Activated CD4-positive, alpha-beta T cell treated with anti-CD3 and anti-CD28 coated beads, Interleukin-2, Interleukin-4, amounts not matched to agents 100 ng/mL and 50 ng/mL, durations not matched to agents 16 hours and 8 hours (primary cell): ENCODE measurements at regions not wholly inside any gene's neighbourhood (a gene's known extent, or its start where the extent isn't known, plus 50 kb on each side); places are given as distances from the start of the nearest gene placed in this dataset.

Source experiments
- DNase-seq: peaks from one replicate; pipeline ENCODE4 v3.0.0-alpha.2; 2020; ENCODE audit warnings: low spot score

DNA sequence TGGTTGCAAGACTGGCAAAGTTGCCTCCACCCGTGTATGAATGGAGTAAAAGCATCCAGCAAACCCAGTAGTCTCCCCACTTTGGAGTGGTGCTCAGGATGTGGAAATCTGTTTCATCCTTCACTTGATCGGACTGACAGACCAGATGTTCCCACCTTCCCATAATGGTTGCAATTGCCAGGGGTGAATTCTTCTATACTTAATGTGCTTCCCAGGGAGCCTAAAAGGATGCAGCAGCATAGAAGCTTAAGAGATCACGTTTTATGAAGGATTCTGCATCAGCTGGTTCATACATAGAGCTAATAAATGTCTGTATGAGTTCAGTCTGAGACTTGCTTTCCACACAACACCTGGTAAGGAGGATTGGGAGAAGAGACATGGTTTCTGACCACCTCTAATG, 198.8 kb upstream of the S1PR3 start:
- DNase-seq, result no peak

DNA sequence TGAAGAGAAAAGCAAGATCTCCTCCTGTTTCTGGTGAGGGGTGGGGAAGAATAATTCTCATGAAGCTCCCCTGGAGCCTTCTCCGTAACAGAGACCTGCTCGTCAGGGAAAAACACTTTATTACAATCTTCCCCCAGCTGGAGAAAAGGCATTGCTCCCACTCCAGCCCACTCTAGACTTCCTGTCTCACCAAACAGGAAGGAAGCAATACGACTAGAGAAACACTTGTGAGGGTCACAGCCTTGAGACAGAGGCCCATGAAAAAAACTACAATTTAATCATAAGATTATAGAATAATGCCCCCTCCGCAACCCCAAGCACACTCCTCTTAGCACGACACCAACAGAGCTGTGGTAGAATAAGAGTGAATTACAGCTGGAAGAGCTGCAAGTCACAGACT, 197.2 kb upstream of the S1PR3 start:
- DNase-seq, result no peak

DNA sequence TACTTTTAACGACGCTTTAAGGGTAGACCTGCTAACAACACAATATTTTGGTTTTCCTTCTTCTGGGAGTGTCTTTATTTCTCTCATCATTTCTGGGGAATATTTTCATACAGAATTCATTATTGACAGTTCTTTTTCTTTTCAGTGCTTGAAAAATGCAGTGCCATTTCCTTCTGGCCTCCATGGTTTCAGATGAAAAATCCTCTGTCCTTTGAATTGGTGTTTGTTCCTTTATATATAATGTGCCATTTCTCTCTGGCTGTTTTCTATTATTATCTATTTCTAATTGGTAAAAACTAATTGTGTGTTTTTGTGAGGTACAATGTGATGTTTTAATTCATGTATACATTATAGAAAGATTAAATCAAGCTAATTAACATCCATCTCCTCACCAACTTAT, 194.3 kb upstream of the S1PR3 start:
- DNase-seq, result no peak

DNA sequence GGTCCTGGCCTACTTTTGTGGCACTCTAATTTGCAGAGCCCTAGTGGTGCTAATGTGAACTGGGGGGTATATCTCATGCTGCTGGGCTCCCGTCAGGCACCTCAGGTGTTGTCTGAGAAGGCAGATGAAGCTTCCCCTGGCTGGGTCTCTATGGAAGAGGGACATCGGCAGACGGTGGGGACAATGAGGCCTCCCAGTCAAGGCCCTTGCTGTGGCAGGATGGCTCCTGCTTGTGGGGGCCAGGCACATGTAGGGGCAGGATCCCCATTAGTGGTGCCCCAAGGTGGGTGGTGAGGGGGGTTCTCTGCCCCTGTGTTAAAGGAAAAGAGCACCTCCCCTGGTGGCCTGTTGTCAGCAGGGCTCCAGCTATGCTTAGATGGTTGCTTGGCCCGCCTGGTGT, 192.8 kb upstream of the S1PR3 start:
- DNase-seq, result no peak

DNA sequence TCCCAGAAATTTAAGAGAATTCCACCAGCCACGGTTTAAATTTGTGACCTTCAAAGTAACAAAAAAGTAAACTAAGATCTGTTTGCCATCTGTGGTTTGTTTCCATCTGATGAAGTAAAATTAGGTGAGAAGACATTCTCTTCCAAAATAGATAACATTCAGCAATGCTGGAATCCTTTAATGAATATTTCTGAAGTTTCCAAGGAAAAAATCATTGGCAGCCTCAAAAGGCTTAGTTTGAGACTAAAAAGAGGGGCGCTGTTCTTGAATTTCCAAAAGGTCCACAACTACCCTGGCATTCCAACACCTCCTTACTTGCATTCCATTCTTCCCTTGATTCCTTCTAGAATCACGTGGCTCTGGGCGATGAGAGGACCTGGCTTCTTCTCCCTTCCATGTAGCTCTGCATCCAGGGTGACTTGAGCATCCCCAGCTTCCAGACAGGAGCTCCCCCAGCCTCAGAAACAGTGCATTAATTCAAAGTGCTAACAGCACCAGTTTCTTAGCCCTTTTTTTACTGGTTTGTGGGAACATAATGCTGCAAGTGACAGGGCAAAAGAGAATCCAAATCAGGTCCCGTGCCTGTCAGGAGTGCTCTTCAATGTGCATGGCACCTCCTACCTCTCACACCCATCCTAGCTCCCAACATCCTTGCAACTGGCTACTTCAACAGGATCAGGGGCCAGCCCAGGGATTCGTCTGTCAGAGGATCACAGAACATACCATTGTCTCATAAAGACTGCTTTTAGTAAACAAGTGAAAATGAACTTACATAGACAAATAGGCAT, 191.5 kb upstream of the S1PR3 start:
- no peak for DNase-seq

DNA sequence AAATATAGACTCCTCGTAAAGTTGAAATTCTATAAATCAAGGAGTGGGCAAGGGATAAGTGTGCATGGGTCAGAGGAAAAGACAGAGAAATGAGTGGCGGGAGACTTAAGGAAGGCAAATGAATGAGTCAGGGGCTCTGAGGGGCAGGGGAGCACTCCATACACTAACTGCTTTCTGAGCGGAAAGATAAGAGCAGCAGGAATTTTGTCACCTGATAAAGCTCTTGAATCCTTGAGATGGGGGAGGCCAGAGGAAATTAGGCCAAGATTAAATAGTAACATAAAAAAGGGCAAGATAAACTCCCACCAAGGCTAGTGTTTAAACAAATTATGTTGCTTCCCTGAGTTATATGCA, 191.0 kb upstream of the S1PR3 start:
- no peak for DNase-seq

DNA sequence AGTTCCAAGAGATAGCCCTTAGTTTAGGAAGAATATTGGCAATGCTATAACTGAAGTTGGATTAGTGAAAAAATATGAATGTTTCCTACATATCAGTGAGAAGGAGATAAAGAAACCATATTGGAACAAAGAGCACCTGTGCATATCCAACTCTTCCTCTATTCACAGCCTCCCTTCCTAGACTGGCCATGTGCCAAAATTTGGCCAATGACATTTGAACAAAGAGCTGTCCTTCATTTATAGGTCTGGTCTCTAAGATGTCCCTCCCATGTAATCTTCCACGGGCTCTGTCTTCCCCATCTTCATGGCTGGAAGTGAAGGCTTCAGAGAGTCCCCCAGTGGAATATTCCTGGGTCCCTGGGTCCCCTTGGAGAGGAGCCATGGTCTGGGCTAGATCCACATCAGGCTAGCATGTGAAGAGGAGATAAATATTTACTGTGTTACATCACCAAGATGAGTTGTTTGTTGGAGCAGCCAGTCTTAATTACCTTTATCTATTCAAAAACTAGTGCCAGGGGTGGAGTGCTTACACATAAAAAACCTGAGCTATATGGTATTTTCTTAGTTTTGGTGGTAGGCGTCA, 190.0 kb upstream of the S1PR3 start:
- DNase-seq, result no peak

DNA sequence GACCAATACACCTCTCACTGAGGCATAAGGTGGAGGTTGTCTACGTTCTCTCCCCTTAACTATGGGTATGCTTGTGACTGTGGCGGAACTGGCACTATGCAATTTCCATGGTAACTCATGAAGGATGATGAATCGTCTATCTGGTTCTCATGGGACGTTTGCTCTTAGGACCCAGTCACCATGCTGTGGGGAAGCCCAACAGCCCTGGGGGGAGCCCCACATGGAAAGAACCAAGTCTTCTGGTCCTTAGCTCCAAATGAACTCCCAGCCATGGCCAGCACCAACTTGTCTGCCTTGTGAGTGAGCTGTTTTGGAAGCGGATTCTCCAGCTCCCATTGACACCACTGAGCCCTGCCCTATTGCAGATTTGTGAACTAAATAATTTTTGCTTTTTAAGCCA, 188.7 kb upstream of the S1PR3 start:
- DNase-seq, result no peak

DNA sequence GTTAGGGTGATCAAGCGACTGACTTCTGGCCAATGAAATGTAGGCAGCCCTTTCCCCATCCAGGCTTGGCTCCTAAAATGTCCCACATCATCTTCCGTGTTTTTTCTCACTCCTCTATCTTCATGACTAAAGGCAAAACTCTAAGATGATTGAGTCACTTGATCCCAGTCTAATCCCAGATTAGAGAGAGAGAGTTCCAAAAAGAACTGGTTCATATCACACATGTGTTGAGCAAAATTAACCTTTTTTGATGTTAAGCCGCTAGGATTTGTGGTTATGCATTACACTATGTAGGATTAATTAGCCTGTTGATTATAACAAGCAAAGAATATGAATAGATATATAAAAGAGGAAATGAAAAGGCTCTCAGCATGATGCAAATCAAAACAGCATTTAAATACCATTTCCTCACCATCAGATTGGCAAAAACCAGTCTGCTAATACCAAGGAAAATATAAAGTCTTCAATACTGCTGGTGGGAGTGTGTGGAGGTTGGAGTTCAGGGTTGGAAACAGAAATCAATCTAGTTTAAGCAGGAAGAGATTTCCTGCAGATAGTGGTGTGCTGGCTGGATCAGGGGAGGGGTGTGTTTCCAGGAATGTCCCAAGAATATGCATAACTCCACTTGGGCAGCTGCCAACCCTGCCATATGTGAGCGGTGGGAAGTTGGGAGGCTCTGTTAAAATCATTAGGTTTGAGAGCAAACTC, 187.6 kb upstream of the S1PR3 start:
- DNase-seq, result no peak

DNA sequence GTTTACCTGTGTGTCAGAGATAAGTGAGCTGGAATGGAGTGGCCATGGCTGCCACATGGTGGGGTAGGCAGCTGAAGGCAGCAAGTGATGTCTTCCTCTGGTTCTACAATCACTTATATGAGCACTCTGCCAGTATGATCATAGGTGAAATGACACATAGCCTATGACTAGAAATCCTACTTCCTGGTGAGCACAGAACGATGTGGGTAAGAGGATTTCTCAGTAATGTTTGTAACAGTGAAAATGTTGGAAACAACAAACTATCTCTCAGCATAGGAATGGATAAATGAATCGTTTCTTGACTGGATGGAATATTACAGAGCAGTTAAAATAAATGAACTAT, 187.0 kb upstream of the S1PR3 start:
- no peak for DNase-seq

DNA sequence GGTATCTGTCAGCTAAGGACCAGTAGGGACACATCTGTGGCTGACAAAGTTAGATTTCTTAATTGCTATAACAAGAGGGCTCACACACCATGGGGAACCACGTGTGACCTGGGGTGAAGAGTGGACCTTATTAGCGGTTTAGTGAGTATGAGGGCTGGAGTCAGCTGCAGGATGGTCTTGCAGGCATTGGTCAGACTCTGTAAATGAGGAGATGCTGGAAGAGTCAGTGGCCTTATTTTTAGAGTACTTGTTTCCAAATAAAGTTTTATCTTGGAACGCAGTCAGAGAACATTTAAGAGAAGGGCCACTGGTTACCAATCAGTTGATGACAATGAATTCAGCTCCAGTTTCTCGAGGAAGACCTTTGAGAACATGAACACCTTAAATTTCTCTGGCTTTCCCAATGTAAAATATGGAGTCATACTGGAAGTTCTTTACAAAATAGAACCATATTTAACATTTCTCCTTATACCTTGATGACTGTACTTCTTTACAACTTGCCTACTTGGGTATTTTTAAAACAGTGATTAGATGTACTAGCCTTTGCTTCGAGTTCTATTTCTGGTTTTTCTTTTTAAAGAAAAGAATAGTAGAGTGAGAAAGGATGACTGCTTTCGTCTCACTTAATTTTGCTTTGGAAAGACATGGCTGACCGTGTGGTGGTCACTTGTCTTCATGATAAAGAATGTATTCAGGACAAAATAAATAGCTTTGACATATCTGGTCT, 185.9 kb upstream of the S1PR3 start:
- no peak for DNase-seq

DNA sequence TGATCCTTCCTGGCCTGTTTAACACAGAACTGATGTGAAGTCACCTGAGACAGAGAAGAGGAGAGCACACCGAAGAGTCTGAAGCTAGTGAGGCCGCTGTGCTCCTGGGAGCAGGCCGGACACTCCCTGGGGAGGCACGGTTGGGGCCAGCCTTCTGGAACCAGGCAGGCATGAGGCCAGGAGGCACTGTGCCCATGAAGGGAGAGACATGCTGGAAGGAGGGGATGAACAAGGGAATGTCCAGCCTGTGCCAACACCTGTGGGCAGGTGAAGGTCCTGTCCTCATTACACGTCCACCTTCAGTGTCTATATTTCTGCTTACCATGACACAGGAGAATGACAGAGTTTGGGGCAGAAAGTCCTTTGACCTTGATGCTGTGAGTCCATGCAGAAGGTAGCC, 183.8 kb upstream of the S1PR3 start:
- DNase-seq, result no peak

DNA sequence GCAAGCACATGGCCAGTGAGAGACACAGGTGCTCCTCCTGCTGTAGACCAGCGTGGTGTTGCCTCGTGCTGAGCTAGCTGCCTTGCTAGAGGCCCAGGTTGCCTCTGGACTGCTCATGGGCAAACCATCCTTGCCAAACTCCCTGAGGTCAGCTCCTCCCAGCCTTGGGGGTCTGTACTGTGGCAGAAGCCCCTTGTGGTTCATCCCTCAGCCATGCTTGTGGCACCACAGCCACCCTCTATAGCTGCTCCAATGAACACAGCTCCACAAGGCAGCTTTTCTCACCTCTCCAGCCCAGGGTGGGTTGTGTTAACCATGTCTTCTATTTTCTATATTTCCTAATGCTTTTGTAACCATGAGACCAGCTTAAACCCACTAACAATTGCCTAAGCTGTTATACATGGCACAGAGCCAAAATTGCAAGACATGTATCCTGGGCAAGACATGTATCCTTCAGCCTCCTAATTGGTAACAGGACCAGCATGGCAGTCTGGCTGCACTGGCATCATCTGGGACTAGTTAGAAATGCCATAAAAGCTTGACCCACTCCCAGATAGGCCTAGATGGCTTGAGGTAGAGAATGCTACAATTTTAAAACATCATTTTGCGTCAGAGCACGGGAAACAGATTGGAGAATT, 183.1 kb upstream of the S1PR3 start:
- no peak for DNase-seq

DNA sequence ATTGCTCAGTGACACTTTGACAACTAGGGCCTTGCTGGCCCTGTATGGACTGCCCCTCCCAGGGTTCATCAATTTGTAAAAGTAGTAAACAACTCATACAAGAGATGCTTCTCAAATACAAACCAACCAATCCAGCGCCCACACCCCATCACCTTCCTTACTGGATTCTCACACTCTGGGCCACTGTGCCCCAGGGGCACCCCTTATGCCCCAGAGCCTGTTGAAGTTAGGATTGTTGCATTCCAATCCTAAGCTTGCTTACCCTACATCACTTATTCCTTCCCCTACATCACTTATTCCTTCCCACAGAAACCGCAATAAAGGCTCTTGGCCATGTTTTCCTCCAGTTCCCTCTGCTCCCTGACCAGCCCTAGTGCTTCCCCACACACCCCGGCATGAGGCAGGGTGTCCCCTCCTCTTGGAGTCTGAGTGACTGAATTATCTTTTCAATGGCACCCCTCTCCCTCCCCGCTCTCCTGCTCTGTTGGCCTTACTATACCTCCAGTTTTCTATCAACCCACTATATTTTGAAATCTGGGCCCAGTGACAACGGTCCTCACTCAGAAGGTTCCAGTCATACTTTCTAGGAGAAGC, 182.4 kb upstream of the S1PR3 start:
- DNase-seq, result no peak

DNA sequence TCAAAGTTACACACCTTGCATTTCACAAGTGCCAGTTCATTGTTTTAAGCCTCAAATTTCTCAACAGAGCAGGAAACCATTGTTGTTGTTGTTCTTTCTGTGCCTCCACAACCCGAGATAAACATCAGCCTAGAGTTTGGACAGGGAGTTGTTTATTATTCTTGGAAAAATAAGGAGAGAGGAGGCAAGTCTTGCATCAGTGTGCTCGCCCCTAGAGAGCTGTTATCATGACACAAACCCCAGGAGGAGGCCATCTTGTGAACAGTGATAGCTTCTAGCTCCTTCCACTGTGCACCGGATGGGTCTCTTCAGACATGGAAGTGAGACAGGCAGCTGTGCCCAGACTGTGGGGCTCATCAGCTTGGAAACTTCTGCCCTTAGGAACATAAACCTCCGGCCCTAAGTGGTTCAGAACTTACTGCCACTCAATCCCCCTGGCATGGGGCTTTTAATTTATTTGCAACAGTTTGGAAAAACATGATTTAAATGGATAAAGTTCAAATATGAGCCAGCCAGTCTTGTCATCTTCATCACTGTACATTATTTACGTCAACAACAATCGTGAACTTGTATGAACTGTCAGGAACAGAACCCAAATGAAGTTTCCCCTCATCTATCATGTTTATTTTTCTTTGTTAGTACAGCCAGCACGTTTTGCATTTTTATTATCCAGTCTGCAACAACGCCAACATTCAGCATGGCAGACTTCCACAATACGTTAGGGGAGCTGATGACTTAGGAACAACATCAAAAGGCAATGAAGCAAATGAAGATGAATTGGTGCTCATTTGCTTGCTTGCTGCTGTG, 181.7 kb upstream of the S1PR3 start:
- DNase-seq, result no peak

DNA sequence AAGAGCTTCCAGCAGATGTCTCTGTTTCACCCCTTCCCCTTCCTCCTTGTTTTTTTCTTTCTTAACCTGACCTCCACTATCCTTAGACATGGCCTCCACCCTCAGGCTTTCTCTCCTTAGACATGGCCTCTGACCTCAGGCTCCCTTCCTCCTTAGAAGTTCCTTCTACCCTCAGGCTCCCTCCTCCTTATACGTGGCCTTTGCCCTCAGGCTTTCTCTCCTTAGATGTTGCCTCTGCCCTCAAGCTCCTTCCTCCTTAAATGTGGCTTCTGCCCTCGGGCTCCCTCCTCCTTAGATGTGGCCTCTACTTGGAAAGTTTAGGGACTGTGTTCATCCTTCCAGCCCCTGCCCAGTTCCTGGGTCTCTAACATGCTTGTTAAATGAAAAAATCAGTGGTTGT, 180.4 kb upstream of the S1PR3 start:
- no peak for DNase-seq

DNA sequence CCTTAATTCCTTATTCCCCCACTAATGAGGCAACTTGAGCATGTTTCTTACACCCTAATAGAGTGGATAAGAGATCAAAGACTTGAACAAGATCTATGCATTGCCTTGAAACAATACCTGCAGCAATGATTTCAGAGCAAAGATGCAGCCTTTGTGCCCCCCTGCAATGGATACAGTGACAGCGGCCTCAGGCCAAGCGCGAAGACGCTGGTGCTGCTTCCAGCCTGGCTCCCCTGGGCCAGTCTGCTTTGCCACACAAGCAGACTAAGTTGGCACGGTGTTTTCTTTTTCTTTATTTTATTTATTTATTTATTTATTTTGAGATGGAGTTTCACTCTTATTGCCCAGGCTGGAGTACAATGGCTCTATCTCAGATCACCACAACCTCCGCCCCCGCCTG, 179.8 kb upstream of the S1PR3 start:
- no peak for DNase-seq

DNA sequence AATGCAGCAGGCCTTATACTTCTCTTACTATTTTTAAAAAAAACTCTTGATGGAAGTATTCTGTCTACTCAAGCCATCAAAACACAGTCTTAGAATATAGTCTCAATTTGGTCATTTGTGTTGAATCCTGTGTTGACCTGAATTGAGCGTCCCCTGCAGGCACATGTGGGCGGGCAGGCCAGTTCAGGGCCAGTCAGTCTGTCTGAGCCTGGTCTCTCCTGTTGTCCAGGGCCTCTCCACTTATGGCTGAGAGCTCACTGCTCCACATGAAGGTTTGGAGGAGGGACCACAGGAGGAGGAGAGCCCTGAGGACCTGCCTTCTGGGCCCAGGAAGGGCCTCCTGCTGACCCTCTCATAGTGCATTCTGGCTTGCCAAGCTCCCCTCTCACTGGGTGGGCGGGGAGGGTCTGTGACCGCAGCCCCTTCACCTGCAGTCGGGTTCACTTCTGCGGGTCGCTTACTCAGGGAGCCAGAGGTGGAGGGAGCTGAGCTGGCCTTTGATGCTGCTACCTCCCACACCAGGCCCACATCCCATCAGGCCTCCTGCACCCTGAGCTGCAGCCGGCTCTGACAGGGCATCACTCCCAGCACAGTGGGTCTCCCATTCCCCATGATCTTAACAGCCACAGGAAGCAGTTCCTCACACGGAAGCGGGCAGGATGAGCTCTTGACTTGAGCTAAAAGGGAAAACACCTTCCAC, 178.2 kb upstream of the S1PR3 start:
- DNase-seq, result no peak

DNA sequence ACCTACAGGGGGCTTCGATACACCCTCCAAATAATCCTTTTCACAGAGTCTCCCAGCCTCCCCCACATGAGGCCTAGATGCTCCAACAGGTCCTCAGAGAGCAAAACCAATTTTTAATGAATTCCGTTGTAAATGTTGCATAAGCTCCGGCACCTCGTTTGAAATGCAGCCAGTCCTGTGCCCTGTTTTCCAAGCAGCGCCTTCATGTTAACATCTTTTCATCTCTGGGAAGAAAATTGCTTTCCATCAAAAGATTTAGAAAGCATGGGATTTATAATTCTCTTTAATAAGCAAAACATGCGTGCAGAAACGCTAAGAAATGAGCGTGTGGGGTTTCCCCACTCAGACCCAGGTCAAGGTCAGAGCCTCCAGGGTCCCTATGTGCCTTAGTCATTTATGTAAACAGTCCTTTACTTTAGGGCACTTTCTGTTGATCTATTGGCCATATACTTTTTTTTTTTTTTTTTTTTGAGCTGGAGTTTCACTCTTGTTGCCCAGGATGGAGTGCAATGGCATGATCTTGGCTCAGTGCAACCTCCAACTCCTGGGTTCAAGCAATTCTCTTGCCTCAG, 177.5 kb upstream of the S1PR3 start:
- no peak for DNase-seq

DNA sequence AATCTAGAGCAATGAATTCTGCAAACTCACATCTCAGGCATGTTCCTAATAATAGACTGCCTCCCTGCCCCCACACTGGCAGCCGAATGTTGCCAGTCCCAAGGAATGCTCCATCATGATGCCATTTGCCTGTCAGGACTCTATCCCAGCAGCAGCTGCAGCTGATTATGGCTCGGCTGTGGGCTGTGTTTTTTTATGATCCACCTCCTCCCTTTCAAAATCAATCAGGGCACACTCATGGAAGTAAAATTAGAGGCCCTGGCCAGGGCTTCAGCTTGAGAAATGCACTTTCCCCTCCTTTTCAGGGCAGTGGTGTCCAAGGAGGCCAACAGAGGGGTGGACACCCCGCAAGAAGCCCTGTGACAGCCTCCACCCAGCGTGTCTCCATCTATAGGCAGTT, 176.7 kb upstream of the S1PR3 start:
- no peak for DNase-seq
